GM18511 (cell line): ENCODE measurements at regions not wholly inside any gene's neighbourhood (a gene's known extent, or its start where the extent isn't known, plus 50 kb on each side); places are given as distances from the start of the nearest gene placed in this dataset.
"Not testable (repeated sequence)": the region's sequence is repeated elsewhere in the genome, so short reads cannot be mapped to it uniquely, and the experiment has no call there.

ENCODE experiments used
- ATAC-seq: cut with Tn5 transposase; IDR thresholded peaks from one replicate; pipeline ENCODE4 v1.9.1; 2021; ENCODE audit warnings: mild to moderate bottlenecking, moderate library complexity; ENCODE audit not compliant: unreplicated experiment

DNA sequence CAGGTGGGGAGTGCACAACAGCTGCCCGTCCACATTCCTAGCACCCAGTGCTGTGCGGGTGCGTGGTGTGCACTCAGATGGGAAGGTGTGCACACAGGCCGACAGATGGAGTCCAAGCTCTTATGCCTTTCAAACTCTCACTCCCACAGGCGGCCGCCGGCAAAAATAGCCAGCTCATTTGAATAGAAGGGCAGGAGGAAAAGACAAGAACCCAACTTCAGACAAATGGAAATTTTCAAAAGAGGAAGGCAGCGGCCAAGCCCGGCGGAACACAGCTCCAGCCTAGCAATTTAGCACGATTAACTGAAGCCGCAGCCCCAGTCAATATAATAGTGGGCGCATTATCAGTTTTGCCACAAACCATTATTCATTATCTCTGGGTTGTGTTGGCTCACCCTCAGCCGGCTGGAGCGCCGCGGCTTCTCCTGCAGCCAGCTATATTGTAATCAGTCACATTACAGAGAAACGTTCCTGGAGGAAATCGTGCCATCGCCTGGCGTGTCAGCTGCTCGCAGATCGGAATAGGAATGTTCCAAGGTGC, 103.9 kb upstream of the SEC14L1 start:
- no peak for ATAC-seq

DNA sequence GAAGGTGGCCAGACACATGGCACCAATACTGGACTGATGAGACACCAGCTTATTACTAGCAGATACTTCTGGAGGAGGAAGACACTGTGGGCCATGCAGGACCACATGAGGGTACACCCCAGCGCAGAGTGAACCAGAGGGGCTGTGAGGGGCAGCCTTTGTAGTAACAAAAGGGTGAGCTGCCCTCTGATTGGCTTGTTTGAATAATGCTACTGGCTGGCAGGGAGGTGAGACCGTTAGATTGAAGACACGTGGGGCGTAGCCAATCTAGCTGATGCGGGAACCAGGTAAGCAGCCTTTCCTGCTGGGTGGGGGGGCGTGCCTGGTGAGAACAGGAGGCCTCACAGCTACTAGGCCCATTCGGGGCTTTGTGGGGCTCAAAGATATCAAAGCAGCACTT, 102.8 kb upstream of the SEC14L1 start:
- no peak for ATAC-seq

DNA sequence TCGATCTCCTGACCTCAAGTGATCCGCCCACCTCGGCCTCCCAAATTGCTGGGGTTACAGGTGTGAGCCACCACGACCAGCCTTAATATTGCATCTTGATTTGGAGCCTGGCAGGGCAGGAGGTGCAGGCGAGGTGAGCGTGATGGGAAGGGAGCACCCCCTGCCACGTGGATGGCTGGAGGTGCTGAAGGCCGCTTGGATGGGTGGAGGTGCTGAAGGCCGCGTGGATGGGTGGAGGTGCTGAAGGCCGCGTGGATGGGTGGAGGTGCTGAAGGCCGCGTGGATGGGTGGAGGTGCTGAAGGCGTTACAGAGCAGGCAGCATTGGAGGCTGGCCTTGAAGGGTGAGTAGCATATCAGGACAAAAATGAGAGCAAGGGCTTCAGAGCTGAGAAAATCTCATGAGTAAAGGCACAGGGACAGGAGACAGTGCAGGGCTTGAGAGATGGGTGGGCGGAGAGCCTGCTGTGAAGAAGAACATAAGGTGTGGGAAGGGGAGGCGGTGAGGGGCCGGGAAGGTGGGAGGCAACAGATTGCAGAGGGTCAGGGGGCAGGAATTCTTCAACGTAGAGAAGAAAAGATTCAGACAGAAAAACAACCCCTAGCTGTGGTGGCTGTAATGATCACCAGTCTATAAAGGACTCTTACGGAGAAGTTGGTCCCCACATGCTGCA, 101.7 kb upstream of the SEC14L1 start:
- ATAC-seq, result no peak

DNA sequence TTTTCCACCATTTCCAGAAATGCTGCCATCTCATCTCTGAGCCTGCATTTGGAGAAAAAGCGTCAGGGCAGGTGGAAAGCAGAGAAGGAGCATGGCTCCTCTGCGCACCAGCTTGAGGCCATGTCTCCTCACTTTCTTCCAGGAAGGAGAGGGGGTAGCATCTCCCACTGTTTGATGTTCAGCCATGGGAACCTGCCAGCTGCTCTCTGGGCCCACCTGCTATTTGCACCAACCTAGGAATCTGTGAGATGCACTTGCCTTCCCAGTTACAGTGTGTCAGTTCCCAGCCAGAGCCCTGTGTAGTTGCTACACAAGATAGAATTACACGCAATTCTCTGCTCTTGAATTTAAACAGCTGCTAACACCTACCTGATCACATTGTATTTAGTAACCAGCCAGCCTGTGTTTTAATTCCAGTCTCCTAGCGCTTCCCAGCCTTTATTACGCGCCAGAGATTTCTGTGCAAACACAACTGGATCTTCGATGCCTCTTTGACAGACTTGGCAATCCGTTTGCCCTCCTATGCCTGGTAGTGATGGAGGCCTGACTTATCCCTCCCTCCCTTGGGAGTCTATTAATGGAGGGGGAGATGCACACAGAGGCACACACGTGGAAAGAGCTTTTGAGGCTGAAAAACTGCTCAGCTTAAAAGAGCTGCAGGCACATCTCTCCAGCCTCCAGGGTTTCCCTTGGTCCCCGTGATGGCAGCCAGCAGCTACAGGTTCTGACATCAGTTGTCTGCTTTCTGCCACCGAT, 98.1 kb upstream of the SEC14L1 start:
- no peak for ATAC-seq

DNA sequence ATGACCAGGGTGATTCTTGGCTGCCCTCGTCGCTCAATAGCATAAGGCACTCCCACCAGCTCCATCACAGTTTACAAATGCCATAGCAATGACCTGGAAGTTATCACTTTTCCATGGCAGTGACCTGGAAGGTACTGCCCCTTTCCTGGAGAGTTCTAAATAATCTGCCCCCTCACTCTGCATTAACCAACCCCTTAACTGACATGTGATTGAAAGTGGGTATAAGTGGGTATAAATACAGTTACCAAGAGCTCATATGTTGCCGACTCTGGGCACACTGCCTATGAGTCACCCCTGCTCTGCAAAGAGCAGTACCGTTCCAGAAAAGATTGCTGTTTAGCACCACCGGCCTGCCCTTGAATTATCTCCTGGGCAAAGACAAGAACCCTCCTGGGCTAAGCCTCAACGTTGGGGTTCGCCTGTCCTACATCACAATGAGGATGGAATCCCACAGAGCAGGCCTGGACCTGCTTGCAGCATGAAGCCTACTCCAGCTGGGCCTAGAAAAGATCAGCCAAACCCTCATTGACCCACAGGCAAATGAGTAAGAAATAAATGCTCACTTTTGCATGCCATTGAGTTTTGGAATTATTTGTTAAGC, 95.2 kb upstream of the SEC14L1 start:
- ATAC-seq, result no peak

DNA sequence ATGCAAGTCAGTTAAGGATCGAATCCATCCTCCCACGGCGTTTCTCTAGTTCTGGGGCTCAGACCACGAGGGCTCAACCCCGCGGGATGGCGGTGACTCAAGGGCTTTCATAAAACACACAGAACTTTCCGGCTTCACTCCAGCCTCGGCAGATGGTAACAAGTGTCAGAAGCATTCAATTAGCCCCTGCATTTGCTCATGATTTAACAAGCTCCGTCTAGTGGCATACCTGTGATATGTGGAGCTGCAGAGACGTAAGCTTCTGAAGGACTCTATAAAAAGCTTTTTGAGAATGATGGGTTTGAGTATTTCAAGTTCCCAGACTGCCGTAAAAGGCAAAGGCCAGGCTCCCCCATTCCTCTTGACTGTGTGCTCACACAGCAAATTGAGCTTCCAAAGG, 91.3 kb upstream of the SEC14L1 start:
- no peak for ATAC-seq

DNA sequence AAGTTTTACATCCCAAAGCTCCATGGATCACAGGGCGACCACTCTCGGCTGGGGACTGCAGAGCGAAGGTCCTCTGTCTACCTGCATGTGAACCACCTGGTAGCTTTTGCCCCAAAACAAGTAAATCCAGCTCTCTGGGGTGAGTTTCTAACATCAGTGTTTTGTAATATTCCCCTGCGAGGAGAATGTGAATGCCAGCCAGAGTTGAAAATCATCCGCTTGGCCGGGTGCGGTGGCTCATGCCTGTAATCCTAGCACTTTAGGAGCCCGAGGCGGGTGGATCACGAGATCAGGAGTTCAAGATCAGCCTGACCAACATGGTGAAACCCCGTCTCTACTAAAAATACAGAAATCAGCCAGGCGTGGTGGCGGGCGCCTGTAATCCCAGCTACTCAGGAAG, 89.9 kb upstream of the SEC14L1 start:
- not testable (repeated sequence) for ATAC-seq

DNA sequence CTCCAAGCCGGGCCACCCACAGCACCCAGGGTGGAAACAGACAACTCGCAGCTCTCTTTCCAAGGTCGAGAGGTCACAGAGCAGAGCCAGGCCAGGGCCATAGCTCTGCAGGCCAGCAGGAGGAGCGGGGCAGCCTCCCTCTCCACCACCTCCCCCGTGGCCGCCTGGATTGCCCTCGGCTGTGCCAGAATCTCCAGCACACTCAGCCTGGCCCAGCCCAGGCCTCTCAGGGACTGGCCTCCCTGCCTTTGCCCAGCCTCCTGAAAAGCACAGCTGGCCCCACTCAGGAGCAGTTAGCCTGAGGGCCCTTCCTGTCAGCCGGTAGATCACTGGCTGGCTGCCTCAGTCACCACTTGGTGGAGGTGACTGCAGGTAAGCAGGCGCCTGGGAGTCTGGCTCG, 85.8 kb upstream of the SEC14L1 start:
- no peak for ATAC-seq

DNA sequence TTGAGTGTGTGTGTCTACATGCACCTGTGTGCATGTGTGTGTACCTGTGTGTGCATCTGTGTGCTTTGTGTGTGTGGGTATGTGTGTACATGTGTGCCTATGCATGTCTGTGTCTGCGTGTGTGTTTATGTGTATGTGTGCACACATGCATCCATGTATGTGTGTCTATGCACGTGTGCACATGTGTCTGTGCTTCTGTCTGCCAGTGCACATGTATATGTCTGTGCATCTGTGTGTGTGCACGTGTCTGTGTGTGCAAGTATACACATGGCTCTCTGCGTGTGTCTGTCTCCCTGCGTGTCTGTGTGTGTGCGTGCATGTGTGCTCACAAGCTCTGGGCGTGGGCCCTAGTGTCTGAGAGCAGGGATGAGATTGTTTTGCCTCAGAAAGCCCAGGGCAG, 85.3 kb upstream of the SEC14L1 start:
- ATAC-seq, result no peak

DNA sequence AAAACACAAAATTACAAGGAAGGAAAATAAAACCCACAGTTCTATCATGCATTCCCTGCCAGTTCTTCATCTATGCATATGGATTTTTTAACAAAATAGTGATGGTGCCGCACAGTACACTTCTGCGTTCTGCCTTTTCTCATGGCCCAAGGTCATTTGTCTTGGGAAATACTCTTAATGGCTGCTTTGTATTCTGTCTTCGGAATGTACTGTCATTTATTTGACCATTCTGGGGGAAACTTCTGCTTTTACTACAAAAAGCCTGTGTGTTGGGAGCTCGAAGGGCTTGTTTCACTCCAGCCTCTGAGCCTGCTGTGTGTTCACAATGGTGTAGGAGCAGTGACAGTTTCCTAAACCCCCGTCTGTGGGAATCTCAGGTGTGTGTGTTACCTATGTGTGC, 82.8 kb upstream of the SEC14L1 start:
- no peak for ATAC-seq

DNA sequence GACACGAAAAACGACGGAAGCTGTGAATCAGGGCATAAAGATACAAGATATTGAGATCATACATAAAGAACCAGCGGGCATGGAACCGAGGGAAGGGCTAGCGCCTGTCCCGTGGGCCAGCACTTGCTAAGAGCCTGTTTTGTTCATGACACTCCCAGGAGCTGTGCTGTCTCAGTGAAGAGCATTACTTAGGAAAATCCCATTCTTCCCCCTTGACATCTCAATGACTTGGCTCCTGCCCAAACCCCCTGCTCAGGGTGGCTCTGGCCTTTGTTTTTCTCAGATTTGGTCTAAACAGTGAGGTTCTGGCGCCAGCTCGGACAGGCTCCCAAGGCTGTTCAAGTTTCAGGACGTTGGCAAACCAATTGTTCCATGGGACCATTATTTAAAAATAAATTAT, 79.1 kb upstream of the SEC14L1 start:
- ATAC-seq, result no peak

DNA sequence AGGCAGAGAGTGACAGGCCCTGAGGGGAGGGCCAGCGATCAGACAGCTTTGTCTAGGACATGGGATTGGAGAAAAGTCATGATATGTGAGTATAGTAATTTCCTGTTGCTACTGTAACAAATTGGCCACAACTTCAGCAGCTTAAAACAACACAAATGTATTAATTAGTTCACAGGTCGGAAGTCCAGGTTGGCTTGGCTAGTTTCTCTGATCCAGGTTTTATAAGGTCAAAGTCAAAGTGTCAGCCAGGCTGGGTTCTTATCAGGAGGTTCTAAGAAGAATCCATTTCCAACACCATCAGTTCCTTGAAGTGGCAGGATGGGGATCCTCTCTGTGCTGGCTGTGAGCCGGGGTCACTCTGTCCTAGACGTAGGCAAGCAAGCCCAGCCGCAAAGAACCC, 76.2 kb upstream of the SEC14L1 start:
- ATAC-seq, result no peak

DNA sequence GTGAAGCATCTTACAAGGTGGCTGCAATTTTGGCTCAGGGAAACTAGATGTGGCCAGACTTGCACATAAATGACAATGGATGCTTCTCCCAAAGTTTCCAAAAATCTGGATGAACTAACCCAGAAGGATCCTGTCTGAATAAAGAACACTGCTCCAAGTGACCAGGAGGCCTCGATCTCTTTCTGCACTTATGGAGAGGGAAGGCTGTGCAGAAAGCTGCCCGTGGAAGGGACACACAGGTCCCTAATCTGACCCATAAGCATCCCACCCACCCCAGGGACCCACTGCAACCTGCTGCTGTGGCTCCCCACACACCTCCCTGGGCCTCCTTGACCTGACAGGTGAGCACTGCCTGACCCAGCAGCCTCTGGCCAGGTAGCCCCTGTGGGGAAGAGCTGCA, 74.6 kb upstream of the SEC14L1 start:
- no peak for ATAC-seq

DNA sequence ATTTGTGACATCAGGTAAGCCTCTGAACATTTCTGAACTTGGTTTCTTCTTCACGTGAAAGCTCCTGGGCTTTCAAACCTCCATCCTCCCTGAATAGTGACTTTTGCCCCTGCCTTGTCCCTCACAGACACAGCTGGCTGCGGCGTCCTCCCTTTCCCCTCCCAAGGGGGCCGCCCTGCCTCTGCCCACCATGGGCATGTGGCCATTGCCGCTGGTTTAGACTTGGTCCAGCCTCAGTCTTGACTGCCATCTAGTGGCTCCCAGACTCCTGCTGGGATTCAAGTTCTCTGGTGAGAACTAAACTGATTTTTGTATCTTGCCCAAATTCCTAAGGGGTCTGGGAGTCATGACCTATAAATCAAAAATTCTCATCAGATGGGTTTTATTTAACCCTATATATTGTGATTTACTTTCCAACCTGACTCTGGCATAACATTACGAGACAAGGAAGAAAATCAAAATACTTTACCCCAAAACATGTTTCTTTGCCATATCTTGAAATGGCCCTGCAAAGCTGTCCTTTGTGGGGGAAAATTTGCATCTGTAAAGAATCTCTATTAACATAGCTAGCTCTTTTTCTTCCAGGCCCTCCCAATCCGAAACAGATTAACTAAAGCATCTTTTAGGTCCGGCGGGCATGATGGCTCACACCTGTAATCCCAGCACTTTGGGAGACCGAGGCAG, 73.9 kb upstream of the SEC14L1 start:
- not testable (repeated sequence) for ATAC-seq

DNA sequence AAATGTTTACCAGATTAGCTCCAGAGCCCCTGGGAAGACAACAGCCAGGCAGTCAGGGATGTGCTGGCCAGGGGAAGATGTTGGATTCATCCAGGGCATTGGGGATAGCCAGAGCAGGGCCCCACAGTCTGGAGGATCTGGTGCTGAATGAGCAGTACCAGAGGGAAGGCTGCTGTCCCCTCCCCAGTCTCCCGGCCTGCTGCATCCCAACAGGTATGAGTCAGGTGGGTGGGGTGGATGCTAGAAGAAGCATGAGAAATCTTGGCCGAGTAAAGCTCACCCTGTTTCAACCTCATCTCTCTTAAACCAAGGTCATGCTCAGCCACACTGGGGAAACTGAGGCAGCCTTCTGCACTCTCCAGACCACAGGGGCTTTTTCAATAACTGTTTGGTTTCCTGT, 71.9 kb upstream of the SEC14L1 start:
- ATAC-seq, result no peak

DNA sequence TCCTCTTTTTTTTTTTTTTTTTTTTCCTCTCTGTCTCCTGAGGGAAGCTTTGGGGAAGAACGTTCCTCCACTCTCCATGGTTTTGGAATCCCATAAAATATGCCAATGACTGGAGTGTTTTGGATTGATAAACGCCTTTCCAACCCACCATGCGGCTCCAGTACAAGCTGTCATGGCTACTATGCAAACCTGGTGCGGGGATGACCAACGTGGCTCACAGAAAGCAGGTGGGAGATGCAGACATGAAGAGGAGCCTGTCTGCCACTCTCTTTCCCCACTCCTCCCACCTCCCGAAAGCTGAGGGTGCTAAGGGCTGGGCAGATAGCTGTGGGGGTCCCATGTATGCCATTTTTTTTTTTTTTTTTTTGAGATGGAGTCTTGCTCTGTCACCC, 69.9 kb upstream of the SEC14L1 start:
- ATAC-seq, result no peak

DNA sequence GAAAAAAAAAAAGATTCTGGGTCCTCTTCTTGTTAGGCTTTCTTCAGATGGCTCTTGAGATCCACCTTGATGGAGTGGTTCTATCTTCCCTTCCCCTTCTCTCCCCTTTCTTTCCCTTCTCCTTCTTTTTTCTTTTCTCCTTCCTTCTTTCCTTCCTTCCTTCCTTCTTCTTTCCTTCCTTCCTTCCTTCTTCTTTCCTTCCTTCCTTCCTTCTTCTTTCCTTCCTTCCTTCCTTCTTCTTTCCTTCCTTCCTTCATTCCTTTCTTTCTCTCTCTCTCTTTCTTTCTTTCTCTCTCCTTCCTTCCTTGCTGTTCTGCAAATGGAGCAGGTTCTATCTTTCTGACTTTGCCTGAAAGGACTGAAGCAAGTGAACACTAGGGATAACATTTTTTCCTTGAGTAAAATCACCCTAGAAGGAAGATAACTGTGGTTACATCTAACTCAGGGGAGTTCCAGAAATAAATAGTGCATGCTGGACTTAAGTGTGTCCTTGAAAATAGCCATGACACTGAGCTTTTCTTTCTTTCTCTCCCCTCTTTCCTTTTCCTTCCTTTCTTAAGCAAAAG, 68.8 kb upstream of the SEC14L1 start:
- no peak for ATAC-seq

DNA sequence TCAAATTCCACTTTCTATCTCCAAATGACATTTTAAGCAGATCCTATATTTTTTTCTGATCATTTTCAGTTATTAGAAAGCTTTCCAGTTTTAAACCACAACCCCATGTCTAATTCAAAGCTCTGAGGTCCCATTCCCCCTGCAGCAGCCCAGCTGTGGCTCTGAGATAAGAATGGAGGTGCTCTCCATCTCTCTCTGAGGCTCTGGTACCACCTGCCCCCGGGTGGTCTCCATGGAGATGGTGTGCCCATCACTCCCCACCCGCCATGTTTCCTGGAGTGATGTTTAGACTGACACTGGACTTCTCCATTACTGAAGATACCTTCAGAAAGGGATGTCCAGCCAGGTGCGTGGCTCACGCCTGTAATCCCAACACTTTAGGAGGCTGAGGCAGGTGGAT, 68.1 kb upstream of the SEC14L1 start:
- ATAC-seq, result no peak

DNA sequence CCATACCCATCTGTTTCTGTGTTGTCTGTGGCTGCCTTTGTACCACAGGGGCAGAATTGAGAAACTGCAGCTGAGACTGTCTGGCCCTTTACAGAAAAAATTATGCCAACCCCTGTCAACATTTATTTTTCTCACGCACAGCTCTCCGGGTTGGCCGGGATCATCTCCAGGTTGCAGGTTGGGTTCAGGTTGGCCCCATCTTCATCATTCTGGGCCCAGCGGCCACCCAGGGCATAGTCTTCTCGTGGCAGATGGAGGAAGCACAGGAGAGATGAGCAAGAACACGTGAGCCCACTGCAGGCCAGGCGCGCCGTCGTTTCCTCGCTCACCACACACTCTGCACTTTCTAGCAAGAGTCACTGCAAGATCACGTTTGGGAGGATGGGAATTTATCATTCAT, 66.1 kb upstream of the SEC14L1 start:
- ATAC-seq, result no peak

DNA sequence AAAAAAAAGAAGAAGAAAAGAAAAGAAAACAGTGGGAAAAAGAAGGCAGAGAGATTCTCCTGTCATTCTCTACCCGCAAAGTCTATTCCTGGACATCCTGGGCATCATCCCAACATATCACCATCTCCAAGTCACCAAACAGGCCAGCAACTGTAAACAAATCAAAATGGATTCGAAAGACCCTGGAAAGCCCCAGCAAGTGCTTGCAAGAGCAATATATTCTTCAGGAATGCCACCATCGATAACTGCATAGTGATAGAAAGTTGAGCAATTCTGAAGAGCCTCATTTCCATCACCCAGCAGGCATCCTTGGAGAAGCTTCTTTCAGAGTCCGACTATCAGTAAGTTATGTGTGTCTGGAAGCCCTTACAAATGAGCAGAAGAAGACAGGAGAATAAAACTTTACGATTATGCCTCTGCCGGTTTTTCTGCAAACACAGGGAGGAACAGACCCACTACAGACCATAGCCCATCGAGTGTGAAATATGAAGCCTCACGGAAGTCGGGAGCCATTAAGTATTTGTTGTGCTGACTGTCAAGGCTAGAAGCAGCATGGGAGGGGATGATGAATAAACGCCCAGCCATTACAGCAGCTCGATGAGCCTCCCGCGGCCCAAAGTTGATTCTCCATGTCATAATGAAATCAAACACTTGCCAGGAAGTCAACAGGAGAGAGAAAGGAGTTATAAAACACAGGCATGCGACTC, 64.5 kb upstream of the SEC14L1 start:
- ATAC-seq, result no peak

DNA sequence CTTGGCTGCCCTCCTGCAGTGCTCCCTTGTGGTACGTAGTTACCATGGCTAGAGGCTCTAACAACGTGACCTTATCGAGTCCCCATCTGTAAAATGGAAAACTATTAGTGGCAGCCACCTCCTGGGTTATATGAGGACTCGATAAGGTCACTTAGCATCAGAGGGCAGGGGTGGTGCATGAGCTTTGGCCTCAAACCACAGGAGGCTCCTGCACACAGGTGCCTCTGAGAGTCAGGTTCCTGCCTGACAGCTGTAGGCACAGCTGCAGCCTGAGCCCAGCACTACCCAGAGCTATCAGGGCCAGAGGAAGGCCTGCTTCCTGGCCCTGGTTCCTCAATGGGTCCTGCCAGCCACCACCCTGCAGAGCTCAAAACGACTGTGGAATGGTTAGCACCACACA, 57.2 kb upstream of the SEC14L1 start:
- no peak for ATAC-seq
